Fibroblast of the aortic adventitia (primary cell): ENCODE measurements at regions not wholly inside any gene's neighbourhood (a gene's known extent, or its start where the extent isn't known, plus 50 kb on each side); places are given as distances from the start of the nearest gene placed in this dataset.

ENCODE experiments used
- DNase-seq: peaks from one replicate; pipeline ENCODE4 v3.0.0-alpha.2; 2010; ENCODE audit warnings: low read depth
- H3K4me3 ChIP-seq: 2 replicates; pipeline ENCODE4 v1.5.1; 2011; ENCODE audit warnings: low read depth, mild to moderate bottlenecking, control low read depth, low read length, moderate library complexity
- TF ChIP-seq, protein P1 (sequence below): IDR thresholded peaks from 2 replicates; pipeline ENCODE4 v1.5.1; 2011; ENCODE audit warnings: mild to moderate bottlenecking, low read length, control low read depth, inconsistent platforms; ENCODE audit not compliant: insufficient read depth

- no peak overlapping the region for H3K4me3 ChIP-seq
- TF ChIP-seq, protein P1, sequence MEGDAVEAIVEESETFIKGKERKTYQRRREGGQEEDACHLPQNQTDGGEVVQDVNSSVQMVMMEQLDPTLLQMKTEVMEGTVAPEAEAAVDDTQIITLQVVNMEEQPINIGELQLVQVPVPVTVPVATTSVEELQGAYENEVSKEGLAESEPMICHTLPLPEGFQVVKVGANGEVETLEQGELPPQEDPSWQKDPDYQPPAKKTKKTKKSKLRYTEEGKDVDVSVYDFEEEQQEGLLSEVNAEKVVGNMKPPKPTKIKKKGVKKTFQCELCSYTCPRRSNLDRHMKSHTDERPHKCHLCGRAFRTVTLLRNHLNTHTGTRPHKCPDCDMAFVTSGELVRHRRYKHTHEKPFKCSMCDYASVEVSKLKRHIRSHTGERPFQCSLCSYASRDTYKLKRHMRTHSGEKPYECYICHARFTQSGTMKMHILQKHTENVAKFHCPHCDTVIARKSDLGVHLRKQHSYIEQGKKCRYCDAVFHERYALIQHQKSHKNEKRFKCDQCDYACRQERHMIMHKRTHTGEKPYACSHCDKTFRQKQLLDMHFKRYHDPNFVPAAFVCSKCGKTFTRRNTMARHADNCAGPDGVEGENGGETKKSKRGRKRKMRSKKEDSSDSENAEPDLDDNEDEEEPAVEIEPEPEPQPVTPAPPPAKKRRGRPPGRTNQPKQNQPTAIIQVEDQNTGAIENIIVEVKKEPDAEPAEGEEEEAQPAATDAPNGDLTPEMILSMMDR: no peak
- no peak for DNase-seq
Observed at GRCh38 chr16:50437769-50438437, 69.1 kb upstream of the BRD7 start.

GRCh38 chr16:50436271-50436670, 67.5 kb upstream of the BRD7 start:
- no peak overlapping the region for H3K4me3 ChIP-seq
- DNase-seq: no peak
- TF ChIP-seq, protein P1: no peak

DNA sequence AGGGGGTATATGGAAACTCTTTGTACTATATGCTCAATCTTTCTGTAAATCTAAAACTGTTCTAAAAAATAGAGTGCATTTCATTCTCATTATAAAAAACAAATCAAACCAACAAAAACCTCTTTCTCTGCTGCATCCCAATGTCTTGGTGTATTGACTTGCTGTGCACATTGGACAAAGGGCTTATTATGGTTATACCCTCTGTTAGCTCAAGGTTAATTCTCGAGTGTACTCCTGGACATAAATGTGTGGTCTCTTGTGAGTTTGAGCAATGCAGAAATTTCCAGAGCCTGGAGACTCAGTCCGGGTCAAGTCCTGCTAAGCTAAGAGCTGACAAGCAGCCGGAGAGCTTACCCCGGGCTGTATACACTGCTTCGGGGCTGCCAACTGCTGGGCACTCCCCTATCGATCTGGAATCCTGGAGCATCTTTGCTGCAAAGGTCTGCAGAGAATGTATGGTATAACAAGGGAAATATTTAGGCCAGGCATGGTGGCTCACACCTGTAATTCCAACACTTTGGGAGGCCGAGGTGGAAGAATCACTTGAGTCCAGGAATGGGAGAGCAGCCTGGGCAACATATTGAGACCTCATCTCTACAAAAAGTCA, 66.2 kb upstream of the BRD7 start:
- no peak for DNase-seq
- no peak overlapping the region for H3K4me3 ChIP-seq

GRCh38 chr16:50430076-50430475, 61.3 kb upstream of the BRD7 start:
- TF ChIP-seq, protein P1: no peak
- DNase-seq: peak; percentile 27
- H3K4me3 ChIP-seq: no peak overlapping the region

More for the DNA sequence above, 66.2 kb upstream of the BRD7 start:
- TF ChIP-seq, protein P1: no peak

GRCh38 chr16:50428742-50429141, 60.0 kb upstream of the BRD7 start:
- H3K4me3 ChIP-seq: no peak overlapping the region
- DNase-seq: no peak
- TF ChIP-seq, protein P1: no peak

GRCh38 chr16:50428116-50428515, 59.3 kb upstream of the BRD7 start:
- TF ChIP-seq, protein P1: no peak
- no peak overlapping the region for H3K4me3 ChIP-seq
- no peak for DNase-seq
